Kidney glomerular epithelial cell (primary cell): ENCODE measurements at regions not wholly inside any gene's neighbourhood (a gene's known extent, or its start where the extent isn't known, plus 50 kb on each side); places are given as distances from the start of the nearest gene placed in this dataset.
"Not testable (repeated sequence)": the region's sequence is repeated elsewhere in the genome, so short reads cannot be mapped to it uniquely, and the experiment has no call there.

Source experiments
- DNase-seq: peaks from one replicate; lab custom pipeline; 2025; lab: John Stamatoyannopoulos, UW

GRCh38 chr14:87815121-87815520 is 177.9 kb downstream of the GALC start:
- DNase-seq, result no peak

GRCh38 chr14:87813686-87814085 is 179.3 kb downstream of the GALC start:
- DNase-seq, result no peak

GRCh38 chr14:87813211-87813610 is 179.8 kb downstream of the GALC start:
- DNase-seq, result no peak

- no peak for DNase-seq
Measured at GRCh38 chr14:87811246-87811645, 181.7 kb downstream of the GALC start.

- DNase-seq, result no peak
Measured at GRCh38 chr14:87810711-87811110, 182.3 kb downstream of the GALC start.

DNA sequence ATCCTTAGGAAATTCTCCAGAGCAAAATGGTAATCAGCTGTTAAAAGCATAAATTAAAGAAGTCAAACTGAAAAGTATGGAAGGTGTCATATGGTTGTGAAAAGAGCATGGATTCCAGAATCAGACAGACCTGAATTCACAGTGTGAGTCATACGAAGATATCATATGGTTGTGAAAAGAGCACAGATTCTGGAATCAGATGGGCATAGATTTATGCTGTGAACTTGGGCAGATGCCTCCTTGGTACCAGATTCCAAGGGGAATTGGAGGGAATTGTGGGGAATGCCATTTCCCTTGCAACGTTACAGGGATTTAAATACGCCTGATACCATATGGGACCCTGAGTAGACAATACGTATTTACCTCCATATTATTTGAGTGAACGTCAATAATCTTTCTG is 183.7 kb downstream of the GALC start:
- no peak for DNase-seq

DNA sequence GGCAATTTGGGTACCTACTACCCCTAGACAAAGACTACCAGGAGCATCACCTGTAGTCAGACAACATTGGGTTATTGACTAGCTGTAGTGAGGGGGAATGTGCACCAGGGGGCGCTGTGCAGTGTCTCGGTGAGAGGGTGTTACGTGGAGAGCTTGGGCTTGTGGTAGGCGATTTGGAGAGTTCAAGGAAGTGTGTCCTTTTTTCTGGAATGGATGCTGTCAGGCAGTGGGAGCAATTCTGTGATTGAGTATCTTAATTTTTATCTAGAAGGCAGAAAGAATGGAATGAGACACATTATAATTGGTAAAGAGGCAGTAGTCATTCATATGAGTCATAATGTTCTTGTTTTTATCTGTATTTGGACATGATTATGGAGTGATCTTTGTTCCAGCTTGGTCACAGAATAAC is 187.7 kb downstream of the GALC start:
- DNase-seq, result peak; percentile 69

DNA sequence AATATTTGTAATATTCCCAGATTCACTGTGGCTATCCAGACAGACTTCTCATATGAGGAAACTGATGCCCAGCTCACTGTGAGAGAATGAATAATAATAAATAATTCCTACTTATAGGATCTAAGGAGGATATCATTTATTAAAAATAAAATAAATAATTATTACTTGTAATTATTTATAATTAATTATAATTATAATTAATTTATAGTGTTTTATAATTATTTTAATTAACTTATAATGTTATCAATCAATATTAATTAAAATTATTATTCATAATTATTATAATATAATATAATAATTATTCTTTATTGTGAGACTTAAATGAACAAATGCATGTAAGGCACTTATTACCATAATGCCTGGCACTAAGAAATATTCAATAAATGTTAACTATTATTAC is 192.8 kb downstream of the GALC start:
- no peak for DNase-seq

- DNase-seq, result no peak
Measured at GRCh38 chr14:87799400-87799799, 193.6 kb downstream of the GALC start.

GRCh38 chr14:87797001-87797400 is 196.0 kb downstream of the GALC start:
- no peak for DNase-seq

- DNase-seq, result peak; percentile 11
Measured at GRCh38 chr14:87794561-87794960, 198.4 kb downstream of the GALC start.

DNA sequence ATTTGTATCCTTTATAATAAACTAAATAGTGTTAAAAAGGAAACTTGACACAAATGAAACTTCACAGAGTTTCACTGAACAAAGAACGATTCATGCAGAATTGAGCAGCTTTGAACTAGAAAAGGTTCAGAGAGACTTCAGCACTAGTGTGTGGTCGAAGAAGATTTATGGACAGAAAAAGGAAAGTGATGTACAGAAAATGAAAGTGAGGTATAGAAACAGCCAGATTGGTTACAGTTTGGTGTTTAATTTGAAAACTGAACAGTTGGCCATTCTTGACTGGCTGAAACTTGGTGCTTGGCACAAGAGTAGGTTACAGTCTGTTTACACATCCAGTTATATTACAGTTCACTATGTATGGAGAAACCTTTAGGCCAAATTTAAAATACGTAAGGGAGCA is 207.1 kb downstream of the GALC start:
- DNase-seq, result no peak

GRCh38 chr14:87784386-87784785 is 208.6 kb downstream of the GALC start:
- DNase-seq, result no peak

DNA sequence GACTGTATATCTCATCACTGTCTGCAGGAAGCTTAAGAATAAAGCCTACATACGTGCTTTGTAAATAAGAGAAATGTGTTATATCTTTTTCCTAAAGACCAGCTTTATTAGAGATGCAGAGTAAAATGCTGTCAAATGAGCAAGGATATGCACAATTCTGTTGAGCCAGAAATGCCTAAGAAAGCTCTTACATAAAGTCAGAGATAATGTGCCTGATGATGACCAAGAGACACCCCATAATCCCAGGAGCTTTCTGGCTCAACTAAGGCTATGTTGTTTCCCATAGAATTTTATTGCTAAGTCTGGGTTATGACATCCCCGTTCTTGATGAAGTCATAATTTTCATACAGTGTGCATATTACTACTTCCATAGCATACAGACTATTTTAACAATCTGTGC is 209.9 kb downstream of the GALC start:
- no peak for DNase-seq

DNA sequence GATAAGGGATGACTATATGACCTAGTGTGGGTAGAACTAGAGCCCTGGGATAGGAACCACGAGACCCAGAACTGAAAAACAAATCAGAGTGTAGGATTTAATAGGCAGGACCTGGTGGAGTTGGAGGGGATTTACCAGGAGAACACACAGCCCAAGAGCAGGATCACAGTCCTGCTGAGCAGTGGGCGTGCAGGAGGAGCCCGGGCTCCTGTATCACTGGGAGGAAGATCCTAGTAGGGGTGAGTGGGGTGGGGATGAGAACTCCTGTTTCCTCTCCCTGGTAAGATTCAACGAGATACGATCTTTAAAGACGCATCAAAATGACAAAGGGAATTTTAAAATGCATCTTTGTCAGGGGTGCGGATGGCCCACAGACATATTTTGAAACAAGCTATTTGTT is 220.1 kb downstream of the GALC start:
- no peak for DNase-seq

DNA sequence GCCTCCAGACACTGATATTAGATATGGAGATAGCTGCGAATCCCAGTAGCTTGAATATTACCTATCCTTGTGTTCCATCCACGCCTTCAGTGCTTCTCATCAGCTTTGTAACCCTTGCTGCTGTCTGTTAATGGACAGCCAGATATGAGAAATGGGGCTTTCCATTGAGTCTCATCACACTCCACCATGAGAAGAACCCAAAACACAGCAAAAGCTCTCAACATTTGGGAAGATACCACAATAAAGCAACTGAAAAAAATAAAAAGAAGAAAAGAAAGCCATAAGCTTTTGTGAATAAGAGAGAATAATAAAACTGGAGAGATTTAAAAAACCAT is 225.4 kb downstream of the GALC start:
- DNase-seq, result no peak

- no peak for DNase-seq
Measured at GRCh38 chr14:87758876-87759275, 234.1 kb downstream of the GALC start.

GRCh38 chr14:87756661-87757060 is 236.3 kb downstream of the GALC start:
- DNase-seq, result no peak

- DNase-seq, result no peak
Measured at GRCh38 chr14:87754520-87755223, 238.3 kb downstream of the GALC start.

- DNase-seq, result no peak
Measured at GRCh38 chr14:87748558-87748957, 244.4 kb downstream of the GALC start.

- DNase-seq, result peak; percentile 47
Measured at GRCh38 chr14:87745507-87746118, 247.4 kb downstream of the GALC start.

GRCh38 chr14:87734577-87735360 is 258.2 kb downstream of the GALC start:
- DNase-seq, result not testable (repeated sequence)

DNA sequence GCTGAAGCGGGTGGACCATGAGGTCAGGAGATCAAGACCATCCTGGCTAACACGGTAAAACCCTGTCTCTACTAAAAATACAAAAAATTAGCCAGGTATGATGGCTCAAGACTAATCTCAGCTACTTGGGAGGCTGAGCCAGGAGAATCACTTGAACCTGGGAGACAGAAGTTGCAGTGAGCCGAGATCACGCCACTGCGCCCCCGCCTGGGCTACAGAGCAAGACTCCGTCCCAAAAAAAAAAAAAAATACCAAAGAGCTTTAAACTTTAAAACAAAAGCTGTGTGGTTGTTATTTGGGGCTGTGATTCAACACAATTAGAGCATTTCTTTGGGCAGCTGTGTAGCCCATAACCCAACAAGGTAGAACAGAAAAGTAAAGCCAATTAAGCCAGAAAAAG is 259.9 kb downstream of the GALC start:
- DNase-seq, result not testable (repeated sequence)
